Activated T-cell treated with anti-CD3 and anti-CD28 coated beads, Interleukin-2, amount 50 U/mL, for 1 hour (primary cell): ENCODE measurements at regions not wholly inside any gene's neighbourhood (a gene's known extent, or its start where the extent isn't known, plus 50 kb on each side); places are given as distances from the start of the nearest gene placed in this dataset.
"Not testable (repeated sequence)": the region's sequence is repeated elsewhere in the genome, so short reads cannot be mapped to it uniquely, and the experiment has no call there.

Experiments
- DNase-seq: peaks from one replicate; pipeline ENCODE4 v3.0.0-alpha.2; 2020

DNA sequence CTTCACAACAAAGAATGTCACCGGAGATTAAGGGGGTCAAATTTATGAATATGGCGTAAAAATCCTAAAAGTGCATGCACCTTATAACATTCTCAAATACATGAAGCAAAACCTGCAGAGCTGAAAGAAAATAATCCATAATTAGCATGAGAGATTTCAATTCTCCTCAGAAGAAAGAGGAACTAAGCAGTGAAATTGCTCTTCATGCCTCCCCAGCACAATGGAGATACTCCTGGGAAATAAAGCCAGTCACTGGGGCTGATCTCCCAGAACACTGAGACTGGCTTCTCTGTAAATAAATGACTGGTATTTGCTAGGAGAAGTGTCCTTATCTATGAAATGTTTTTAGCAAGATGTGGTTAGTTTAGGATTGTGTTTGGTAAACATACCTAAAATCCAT is 68.1 kb downstream of the GOLGA6L6 start:
- not testable (repeated sequence) for DNase-seq

DNA sequence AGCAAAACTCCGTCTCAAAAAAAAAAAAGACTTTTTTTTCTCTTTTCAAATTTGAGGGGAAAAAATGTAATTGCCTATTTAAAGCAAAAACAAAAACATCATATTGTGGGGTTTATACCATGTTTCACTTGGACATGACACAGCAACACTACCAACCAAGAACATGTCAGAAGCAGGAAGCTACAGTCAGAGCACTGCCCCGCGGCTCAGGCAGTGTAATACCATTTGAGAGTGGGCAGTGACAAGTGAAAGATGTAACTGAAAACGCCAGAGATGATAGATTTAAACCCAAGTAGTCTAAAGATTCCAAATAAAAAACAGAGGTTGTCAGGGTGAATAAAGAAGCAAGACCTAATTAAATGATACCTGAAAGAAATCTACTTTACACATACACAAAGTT is 68.6 kb downstream of the GOLGA6L6 start:
- not testable (repeated sequence) for DNase-seq

DNA sequence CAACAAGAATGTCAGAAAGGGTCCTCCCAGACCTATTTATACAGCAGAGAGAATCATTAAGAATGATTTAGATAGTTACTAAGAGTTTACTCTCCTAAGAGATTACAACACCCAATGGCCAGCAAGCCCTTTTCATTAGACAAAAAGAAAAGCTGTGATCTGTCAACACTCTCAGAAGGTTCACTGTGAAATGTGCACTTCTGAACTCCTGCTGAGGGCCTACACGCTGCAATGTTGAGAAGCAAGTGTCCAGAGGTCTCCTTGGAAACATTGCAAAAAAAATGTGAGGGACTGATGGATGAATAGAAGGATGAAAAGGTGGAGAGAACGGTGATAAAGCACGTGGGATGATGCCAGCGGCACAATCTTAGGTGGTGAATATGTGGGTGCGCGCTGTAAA is 70.8 kb downstream of the GOLGA6L6 start:
- DNase-seq = not testable (repeated sequence)

DNA sequence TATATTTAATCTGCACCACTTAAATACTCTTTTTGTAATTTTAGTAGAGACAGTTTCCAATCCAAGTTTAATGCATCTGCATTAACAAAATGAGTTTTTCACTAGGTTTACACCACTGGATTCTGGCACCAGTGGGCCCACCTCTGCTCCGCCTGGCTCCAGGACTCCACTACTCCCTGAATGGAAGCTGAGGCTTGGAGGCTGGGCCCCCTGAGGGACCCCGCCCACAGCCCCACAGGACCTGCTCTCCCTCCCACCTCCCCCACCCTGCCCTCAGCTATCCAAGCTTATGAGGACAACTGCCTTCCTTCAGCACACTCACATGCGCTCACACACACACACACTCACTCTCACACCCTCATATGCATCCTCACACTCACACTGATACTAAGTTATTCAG is 100.5 kb downstream of the GOLGA6L6 start:
- DNase-seq = not testable (repeated sequence)

DNA sequence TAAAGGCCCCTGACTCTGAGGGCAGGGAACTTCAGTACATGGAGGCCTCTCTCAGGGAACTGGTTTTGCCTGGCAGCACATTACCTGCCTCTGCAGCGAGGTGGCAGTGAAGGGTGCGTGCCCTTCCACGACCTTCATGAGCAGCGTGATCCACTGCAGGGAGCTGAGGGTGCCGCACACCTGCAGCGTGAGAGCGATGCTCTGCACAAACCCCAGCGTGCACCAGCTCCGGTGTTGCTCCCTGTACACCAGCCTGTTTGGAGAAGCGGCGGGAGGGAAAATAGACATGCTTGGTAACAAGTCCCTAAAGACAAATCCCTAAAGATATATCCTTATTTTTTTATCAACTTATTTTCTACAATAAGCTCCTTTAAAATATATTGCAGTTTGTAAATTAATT is 101.2 kb downstream of the GOLGA6L6 start:
- DNase-seq = not testable (repeated sequence)

DNA sequence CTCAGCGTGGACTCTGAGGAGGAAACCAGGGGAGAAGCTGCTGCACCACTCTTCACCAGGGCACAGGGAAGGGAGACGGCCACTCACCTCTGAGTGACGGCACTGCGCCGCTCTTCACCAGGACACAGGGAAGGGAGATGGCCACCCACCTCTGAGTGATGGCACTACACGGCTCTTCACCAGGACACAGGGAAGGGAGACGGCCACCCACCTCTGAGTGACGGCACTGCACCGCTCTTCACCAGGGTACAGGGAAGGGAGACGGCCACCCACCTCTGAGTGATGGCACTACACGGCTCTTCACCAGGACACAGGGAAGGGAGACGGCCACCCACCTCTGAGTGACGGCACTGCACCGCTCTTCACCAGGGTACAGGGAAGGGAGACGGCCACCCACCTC is 102.5 kb downstream of the GOLGA6L6 start:
- not testable (repeated sequence) for DNase-seq

DNA sequence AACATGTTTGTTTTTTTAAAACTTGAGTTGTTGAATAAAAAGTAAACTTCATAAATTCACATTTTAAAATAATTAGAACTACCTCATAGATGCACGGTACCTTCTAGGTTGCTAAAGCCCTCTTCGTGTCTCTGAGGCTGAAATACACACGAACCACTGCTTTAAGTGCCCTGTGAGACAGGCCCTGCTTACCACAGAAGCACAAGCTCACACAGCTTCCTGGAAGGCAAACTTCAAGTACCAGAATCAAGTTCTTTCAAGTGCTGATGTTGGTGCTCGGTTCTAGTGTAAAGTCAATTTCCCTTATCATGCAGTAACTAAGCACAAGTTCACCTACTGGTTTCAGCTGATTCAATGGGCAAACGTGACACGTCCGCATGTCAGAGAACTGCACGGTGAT is 103.3 kb downstream of the GOLGA6L6 start:
- DNase-seq = not testable (repeated sequence)

DNA sequence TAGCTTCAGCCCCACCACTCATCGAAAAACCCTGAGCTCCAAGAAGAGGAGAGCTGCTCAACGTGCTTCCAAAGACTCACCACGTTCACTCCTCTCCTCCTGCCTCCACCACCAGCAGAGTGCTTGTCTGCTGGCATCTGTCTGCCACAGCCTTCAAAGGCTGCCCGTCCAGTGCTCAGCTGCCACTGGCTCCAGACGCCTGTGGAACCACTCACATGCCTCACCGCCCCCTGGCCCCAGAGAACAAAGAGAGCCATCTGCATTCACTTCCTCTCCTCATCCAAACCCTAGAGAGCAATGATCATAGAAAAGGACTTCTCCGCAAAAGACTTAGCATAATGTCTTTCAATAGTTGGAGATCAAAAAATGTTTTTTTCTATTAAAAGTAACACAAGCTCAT is 108.1 kb downstream of the GOLGA6L6 start:
- not testable (repeated sequence) for DNase-seq

DNA sequence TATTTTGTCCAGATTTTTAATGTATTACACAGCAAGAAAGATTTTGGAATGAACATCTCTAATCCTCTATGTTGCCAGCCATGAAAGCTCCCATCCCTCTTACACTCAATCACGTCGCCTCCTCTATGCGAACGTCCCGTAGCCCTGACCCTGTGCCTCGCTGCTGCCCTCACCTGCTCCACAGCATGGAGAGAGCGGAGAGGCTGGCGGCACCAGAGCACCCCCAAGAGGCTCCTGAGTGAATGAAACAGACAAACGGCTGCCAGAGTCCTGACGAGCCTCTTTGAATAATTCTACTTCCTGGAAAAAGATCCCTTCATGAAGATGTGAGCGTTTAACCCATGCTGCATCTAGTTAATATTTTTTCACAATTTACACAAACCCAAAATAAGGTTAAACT is 111.1 kb downstream of the GOLGA6L6 start:
- DNase-seq = not testable (repeated sequence)

DNA sequence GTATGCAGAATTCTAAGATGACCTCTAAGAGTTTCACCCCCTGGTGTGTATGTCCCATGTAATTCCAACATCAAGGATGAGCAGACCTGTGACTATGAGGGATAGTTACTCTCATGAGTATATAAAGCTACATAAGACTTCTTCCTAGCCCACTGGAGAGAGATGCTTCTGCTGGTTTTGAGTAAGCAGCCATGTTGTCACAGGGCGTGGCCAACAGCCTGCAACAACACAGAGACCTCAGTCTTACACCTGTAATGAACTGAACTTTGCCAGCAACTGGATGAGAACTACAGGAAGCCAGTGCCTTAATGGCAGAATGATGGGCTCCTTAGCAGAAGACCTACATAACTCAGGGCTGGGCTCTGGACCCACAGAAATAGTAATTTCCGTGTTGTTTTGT is 120.9 kb downstream of the GOLGA6L6 start:
- DNase-seq = not testable (repeated sequence)

DNA sequence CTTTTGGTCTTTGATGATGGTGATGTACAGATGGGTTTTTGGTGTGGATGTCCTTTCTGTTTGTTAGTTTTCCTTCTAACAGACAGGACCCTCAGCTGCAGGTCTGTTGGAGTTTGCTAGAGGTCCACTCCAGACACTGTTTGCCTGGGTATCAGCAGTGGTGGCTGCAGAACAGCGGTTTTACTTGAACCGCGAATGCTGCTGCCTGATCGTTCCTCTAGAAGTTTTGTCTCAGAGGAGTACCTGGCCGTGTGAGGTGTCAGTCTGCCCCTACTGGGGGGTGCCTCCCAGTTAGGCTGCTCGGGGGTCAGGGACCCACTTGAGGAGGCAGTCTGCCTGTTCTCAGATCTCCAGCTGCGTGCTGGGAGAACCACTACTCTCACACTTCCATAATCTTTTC is 125.0 kb downstream of the GOLGA6L6 start:
- not testable (repeated sequence) for DNase-seq

DNA sequence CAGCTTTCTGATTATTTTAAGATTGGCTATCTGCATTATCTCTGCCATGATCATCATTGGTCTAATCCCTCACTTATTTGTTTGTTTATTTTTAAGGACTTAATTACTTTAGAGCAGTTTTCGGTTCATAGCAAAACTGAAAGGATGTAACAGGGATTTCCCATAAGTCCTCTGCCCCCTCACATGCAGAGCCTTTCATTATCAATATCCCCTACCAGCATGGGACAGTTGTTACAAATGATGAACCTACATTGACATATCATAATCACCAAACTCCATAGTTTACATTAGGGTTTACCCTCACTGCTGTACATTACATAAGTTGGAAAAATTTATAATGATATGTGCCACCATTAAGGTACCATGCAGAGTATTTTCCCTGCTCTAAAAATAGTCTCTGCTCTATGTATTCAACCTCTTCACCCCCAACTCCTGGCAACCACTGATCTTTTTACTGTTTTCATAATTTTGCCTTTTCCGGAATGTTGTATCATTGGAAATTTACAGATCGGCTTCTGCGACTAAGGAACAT is 131.9 kb downstream of the GOLGA6L6 start:
- not testable (repeated sequence) for DNase-seq

DNA sequence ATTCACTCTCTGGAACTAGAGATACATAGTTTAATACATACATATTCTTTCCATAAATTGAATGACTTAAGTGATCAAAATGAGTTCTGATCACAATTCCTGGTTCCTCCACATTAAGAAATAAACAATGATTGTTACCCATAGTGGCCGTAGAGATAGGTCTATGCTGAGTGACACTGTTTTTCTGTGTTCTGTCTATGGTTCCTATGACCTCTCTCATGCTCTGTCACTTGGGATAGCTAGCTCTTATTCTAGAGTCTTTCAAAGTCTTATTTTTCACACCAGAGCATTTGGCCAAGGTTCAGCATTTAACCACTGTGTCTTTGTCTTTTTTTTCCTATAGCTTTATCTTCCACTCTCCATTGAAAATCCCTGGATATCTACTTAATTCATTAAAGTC is 132.4 kb downstream of the GOLGA6L6 start:
- no peak for DNase-seq

DNA sequence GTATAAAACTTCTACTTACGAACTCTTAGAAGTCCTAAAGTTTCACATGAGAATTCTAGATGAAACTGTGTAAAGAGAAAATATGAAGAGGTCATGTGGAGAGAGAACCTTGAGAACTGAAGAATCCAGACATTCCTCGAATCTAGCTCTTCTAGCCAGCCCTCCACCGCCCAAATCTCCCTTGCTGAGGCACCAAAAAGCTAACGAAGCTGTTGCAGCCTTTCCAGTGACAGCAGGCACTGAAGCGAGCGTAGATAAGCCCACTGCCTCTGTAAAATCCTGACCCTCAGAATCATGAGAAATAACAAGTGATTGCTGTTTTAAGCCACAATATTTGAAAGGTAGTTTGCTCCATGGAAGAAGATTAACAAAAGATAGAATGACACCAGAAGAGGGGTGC is 134.0 kb downstream of the GOLGA6L6 start:
- no peak for DNase-seq

DNA sequence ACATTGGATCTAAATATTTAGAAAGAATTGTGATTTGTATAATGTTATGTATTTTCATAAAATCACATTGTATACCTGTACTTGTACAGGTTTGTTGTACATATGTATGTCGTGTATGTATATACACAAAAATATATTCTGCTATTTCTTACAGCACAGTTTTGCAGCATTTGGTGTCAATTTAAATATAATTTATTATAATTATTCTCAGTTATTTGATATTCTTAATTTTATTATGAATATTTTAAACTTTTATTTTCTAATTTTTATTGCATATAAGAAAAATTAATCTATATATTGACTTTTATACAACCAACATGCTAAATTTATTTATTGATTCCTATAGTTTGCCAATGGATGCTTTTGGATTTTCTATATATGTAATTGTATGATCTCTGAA is 137.0 kb downstream of the GOLGA6L6 start:
- not testable (repeated sequence) for DNase-seq

DNA sequence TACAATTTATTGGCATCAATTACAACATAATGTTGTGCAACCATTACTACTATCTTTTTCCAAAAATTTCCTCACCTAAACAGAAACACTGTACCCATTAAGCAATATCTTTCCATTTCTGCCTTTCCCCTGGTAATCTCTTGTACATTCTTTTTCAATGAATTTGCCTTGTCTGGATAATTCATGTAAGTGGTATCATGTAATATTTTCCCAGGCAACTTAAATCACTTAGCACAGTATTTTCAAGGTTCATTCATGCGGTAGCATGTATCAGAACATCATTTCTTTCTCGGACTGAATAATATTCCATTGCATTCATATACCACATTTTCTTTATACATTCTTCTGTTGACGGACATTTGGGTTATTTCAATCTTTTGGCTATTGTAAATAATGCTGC is 139.0 kb downstream of the GOLGA6L6 start:
- not testable (repeated sequence) for DNase-seq

DNA sequence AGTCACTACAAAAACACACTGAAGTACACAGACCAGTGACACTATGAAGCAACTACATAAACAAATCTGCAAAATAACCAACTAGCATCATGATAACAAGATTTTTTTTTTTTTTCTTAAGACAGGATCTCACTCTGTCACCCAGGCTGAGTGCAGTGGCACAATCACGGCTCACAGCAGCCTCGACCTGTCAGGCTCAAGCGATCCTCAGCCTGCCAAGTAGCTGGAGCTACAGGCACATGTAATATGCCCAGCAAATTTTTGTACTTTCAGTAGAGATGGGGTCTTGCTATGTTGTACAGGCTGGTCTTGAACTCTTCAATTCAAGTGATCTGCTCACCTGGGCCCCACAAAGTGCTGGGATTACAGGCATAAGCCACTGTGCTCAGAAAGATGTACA is 140.5 kb downstream of the GOLGA6L6 start:
- not testable (repeated sequence) for DNase-seq

DNA sequence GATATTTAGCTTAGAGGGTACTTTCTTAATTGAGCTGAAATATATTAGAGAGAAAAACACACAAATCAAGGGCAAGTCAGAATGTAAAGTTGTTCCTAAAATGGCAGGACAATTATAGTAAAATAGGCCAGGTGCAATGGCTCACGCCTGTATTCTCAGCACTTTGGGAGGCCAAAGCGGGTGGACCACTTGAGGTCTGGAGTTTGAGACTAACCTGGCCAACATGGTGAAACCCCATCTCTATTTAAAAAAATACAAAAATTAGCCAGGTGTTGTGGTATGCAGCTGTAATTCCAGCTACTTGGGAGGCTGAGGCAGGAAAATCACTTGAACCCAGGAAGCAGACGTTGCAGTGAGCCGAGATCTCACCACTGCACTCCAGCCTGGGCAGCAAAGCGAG is 142.9 kb downstream of the GOLGA6L6 start:
- DNase-seq = not testable (repeated sequence)

DNA sequence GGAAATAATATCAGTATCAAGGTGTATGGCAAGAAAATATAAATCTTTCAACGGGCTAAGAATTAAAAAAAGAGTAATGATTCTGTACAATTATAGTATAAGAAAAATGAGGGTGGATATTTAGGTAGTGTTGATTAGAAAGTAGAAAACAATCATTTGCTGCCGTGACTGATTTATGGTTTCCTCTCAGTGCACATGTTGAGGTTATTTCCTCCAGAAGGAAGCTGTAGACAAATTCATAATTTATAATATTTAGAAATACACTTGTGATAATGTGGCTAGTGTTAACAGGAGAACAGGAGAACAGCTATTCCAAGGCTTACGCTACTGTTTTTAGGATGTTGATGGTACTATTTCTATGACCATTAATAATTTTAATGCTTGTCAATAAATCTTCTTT is 153.4 kb downstream of the GOLGA6L6 start:
- not testable (repeated sequence) for DNase-seq

DNA sequence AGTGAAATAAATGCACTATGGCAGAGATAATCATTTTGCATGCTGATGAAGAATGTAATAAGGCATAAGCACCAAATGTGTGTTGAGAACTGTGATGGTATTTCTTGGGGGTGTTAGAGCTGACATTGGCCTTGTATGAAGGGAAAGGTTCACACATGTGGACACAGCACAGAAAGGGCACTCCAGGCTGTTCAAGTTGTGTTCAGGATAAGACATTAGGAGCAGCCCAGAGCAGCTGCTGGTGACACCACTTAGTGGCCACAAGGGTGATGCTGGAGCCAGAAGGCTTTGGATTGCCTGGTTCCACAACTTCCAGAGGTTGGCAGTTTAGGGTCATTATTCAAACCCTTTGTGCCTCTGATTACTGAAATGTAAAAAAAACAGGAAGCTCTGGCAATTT is 155.4 kb downstream of the GOLGA6L6 start:
- DNase-seq = no peak

DNA sequence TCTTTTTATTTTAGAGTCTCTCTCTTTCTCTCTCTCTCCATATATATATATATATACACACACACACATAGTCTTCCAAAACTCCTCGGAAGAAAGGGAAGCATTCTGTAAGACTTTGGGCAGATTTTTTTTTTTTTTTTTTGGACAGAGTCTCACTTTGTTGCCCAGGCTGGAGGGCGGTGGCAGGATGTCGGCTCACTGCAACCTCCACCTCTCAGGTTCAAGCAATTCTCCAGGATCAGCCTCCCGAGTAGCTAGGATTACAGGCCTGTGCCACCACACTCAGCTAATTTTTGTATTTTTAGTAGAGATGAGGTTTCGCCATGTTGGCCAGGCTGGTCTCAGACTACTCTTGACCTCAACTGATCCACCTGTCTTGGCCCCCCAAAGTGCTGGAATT is 161.4 kb downstream of the GOLGA6L6 start:
- DNase-seq = not testable (repeated sequence)

DNA sequence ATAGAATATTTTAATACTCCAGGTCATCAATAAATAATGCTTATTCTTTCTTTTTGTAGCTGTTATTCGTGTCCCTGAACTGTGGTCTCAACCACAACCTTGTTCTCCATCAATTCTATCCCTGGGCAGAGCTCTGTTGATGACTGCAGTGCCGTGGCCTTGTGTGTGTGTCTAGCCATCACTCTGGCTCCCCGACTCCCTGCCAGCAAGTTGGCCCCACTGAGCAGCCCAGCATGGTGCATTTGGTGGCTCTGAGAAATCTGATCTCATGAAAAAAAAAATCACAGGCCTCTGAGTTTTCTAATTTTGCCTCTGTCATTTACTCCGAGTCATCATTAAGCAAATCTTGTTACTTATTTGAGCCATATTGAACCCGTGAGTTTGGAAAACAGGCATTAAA is 164.7 kb downstream of the GOLGA6L6 start:
- no peak for DNase-seq

DNA sequence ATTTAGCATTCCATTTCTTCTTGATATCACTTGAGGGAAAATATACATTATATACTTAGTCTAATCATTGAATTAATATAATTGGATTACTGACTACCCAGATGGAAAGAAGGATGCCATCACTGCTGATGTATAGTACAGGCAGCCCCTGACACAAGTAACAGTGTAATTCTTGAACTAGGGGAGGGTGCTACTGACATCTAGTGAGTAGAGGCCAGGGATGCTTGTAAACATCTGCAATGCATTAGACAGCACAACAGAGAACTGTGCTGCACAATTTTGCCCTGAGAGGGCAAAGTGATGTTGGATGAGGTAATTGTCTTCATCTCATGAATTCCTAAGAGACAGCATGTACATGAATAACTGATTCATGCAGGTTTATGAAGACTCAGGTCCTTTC is 169.2 kb downstream of the GOLGA6L6 start:
- DNase-seq = not testable (repeated sequence)

DNA sequence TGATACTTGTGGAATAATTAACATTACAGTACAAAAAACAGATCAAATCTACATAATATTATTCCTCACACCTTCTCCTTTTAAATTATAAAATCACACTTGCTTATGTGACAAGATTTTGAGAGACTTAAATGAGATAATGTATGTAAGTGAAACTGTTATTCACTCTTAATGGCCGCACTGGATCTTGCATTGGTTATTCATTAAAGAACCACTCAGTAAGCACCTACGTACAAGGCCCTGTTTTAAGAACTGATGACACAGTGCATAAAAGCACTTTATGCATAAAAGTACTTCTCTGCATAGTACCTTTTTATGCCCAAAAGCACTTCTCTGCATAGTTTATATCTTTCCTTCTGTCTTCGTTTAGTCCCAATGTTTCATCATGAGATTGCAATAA is 172.1 kb downstream of the GOLGA6L6 start:
- no peak for DNase-seq

DNA sequence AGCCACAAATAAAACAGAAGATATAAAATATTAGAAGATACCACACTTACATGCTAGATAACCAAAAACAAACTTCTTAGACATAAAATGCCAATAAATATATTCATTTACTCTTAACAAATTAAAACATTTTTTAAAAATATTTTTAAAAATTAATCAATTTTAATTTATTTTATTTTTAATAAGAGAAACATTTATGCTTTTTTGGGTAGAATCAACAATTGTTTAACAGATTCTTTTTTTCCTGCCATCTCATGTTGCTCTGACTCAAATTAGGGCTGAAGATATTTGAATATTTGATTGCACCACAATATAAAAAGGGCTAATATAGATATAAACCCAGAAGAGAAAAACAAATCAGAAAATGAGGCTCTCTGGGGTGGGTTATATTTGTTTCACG is 172.6 kb downstream of the GOLGA6L6 start:
- DNase-seq = no peak

DNA sequence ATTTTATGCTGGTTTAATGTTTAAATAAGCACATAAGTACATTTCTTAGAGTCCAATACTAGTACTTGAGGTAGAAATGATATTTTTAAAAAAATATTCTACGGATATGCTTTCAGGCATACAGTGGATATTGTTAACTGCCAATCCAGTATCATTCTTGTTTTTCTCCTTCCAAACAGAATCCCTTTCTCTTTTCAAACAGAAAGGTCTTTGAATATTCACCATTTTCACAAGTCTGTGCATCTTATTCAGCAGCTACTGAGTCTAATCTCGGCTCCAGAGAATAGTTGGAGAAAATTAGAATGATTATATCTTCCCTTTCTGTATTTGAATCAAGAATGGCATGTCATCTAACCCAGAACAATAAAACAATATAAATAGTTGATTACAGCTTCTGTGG is 174.5 kb downstream of the GOLGA6L6 start:
- DNase-seq = no peak
